GM12875 (cell line): ENCODE measurements at regions not wholly inside any gene's neighbourhood (a gene's known extent, or its start where the extent isn't known, plus 50 kb on each side); places are given as distances from the start of the nearest gene placed in this dataset.

ENCODE experiments used
- H3K4me3 ChIP-seq: one replicate; pipeline ENCODE4 v1.5.1; 2011; ENCODE audit warnings: low read depth, low read length, control low read depth
- TF ChIP-seq, protein P1 (sequence below): IDR thresholded peaks from 2 replicates; pipeline ENCODE4 v1.5.1; 2011; ENCODE audit warnings: low read depth, mild to moderate bottlenecking, control low read depth, inconsistent platforms, low read length, moderate library complexity, borderline replicate concordance; ENCODE audit not compliant: insufficient read depth

DNA sequence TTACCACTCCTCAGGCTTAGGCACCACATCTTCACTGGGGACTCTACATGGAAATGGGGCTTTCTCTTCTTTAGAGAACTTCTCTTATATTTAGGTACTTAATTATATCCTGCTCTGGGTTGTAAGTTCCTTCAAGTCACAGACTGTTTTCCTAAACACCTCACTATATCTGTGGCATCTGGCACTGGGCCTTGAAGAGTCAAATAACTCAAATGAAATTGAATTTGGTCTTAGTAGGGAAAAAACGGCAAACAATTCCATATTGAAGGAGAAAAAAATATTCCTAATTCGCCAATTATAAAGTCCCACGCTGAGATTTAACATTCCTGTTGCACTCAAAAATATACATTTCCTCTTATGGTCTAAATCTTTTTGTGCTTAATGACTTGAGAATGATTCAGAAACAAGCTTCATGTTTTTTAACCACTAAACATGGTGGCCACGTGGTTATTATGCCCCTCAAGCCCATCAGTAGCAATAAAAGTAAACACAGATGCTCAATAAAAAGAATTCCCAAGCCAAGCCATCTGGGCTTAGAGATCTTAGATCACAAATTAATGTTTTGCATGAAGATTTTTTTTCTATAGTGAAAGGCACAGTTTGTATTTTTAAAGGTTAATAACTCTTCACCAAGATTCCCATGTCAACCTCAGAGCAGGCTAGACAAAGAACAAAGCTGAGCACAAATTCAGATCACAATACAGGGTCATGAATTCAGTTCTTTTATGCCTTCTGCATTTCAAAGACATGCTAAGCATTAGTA, 105.5 kb upstream of the SYT4 start:
- TF ChIP-seq, protein P1, sequence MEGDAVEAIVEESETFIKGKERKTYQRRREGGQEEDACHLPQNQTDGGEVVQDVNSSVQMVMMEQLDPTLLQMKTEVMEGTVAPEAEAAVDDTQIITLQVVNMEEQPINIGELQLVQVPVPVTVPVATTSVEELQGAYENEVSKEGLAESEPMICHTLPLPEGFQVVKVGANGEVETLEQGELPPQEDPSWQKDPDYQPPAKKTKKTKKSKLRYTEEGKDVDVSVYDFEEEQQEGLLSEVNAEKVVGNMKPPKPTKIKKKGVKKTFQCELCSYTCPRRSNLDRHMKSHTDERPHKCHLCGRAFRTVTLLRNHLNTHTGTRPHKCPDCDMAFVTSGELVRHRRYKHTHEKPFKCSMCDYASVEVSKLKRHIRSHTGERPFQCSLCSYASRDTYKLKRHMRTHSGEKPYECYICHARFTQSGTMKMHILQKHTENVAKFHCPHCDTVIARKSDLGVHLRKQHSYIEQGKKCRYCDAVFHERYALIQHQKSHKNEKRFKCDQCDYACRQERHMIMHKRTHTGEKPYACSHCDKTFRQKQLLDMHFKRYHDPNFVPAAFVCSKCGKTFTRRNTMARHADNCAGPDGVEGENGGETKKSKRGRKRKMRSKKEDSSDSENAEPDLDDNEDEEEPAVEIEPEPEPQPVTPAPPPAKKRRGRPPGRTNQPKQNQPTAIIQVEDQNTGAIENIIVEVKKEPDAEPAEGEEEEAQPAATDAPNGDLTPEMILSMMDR: no peak
- H3K4me3 ChIP-seq: no peak overlapping the region

DNA sequence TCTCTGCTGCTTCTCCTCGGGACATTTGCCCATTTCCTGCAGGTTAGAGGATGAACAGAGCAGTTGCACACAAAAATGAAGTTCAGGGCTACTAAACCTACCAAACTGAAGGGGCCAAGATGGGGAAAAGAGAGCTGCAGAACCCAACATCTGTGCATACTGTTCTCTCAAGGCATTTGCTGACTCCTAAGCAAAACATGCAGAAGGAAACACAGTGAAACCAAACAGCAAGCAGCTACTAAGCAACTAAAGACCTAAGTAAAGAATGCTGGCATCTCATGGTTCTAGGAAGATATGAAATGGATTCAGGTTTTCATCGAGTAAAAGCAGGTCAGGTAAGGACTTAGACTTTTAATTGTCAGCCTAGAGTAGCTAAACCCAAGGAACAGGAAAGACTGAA, 111.9 kb upstream of the SYT4 start:
- TF ChIP-seq, protein P1: no peak

DNA sequence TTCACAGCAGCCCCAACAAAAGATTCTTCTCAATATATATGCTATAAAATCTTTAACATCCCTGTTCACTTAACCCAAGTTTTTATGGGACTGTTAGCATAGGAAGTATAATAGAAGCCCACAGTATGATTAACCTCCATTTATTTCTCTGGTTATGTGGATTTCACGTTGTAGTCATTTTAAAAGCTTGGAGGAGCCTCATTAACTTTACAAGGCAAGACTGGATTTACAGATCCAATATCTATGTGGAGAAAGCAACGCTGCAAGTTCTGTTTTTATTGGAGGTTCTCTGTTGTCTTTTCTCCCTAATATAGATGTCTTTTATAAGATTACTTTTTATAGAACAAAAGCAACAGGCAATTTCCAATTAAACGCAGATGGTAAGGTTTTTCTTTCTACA, 114.9 kb upstream of the SYT4 start:
- no peak overlapping the region for H3K4me3 ChIP-seq
- TF ChIP-seq, protein P1: no peak

More for the DNA sequence above, 111.9 kb upstream of the SYT4 start:
- no peak overlapping the region for H3K4me3 ChIP-seq

DNA sequence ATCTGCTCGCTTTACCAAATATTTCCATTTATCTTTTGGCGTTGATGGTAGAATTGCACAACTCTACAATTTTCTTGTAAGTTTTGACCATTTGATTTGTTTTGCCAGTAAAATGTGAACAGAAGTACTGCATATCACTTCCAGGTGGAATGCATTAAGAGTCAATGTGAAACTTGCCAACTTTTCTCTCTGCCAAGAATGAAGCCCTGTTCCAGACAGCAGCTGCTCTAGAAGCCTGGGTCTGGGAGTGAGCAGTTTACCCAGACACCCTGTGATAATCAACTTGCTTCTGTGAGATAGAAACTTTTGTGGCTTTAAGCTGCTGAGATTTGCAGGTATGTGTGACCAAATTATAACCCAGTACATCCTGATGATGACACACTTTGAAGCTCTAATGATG, 115.9 kb upstream of the SYT4 start:
- TF ChIP-seq, protein P1: no peak

DNA sequence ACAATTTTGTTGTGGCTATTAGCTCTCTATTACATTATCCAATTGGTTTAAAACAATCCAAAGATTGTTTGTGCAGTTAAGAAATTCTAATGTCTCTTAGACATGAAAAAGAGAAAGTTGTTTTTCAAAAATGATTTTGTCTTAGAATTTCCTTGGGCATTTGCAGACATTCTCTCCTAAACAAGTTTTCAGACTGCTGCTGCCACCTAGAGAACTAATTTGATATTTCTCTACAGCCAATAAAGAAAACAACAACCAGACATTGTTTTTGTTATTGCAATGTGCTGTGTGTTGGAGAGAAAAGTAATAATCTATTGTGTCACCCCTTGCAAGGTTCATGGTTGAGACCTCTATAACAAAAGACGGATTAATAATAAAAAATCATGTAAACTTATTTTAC, 119.0 kb upstream of the SYT4 start:
- TF ChIP-seq, protein P1: no peak
- H3K4me3 ChIP-seq: no peak overlapping the region

More for the DNA sequence above, 115.9 kb upstream of the SYT4 start:
- no peak overlapping the region for H3K4me3 ChIP-seq

DNA sequence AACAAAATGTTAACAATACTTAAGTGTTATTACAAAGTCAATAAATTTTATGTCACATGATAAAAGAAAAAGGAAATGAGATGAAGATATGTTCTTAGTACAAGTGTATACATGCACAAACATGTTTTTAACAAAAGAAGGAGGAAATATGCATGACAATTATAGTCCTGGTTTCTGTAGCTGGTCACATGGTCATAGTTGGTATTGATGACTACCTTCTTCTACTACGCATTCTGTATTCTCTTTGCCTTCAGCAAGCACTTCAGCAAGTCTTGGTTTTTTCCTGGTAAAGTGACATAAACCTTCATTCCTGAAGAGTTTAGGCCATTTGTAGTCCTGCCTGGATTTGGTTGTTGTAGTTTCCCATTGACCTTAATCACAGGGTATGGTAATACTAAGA, 121.3 kb upstream of the SYT4 start:
- H3K4me3 ChIP-seq: no peak overlapping the region
- TF ChIP-seq, protein P1: no peak

DNA sequence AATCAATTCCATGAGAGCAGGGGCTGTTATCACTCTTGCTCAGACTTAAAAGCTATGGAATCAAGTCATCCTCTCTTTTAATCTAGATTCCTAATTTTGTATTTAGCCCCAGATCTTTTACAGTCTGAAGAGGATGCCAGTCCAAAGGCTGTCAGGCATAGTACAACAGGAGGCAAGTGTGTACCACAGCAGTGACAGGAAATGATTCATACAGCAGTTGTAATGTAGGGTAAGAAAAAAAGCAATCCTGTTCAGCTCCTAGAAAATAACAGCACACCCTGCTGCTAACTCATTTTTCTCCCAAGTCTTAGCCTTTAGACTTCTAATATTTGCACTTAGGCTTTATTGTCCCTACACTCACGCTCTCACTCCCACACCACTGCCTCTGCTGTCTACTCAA, 127.8 kb upstream of the SYT4 start:
- TF ChIP-seq, protein P1: no peak
- no peak overlapping the region for H3K4me3 ChIP-seq
